CD4-positive, alpha-beta T cell treated with Interleukin-1 beta for 1 hour (primary cell): ENCODE measurements at regions not wholly inside any gene's neighbourhood (a gene's known extent, or its start where the extent isn't known, plus 50 kb on each side); places are given as distances from the start of the nearest gene placed in this dataset.

Experiments used
- DNase-seq, 2 donors: peaks; one replicate each; pipeline ENCODE4 v3.0.0-alpha.2; 2020 to 2022

- DNase-seq = no peak
Observed at GRCh38 chr4:77538574-77539157, 67.0 kb upstream of the CXCL13 start.
